ENCODE measurements at regions not wholly inside any gene's neighbourhood (a gene's known extent, or its start where the extent isn't known, plus 50 kb on each side); places are given as distances from the start of the nearest gene placed in this dataset.
"Not testable (repeated sequence)": the region's sequence is repeated elsewhere in the genome, so short reads cannot be mapped to it uniquely, and the experiment has no call there.

DNA sequence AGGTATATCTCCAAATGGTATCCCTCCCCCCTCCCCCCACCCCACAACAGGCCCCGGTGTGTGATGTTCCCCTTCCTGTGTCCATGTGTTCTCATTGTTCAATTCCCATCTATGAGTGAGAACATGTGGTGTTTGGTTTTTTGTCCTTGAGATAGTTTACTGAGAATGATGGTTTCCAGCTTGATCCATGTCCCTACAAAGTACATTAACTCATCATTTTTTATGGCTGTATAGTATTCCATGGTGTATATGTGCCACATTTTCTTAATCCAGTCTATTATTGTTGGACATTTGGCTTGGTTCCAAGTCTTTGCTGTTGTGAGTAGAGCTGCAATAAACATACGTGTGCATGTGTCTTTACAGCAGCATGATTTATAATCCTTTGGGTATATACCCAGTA is 135.8 kb upstream of the DST start:
- H3K9ac ChIP-seq (ENCODE audit: extremely low read depth, low read length, poor library complexity, severe bottlenecking); H3K27me3 Mint-ChIP-seq (ENCODE audit: insufficient read depth); H3K27me3 ChIP-seq (ENCODE audit: control insufficient read depth, insufficient read depth, low read length, poor library complexity, severe bottlenecking); H3K27ac Mint-ChIP-seq; H3K4me1 ChIP-seq (ENCODE audit: control insufficient read depth, insufficient read depth, low read length); H3K4me3 Mint-ChIP-seq; H3K36me3 ChIP-seq (ENCODE audit: control insufficient read depth, insufficient read depth, low read length); H3K4me3 ChIP-seq (ENCODE audit: low read length); DNase-seq; H3K36me3 Mint-ChIP-seq (ENCODE audit: low read depth); H3K27ac ChIP-seq (ENCODE audit: low read depth, low read length); H3K9me3 ChIP-seq (ENCODE audit: control insufficient read depth, low read length): not testable (repeated sequence)
- WGBS, 2 experiments (ENCODE audit: insufficient coverage in 1 of 2, insufficient read length in 1 of 2), result 100% methylated on average over 1 of the region's 2 CpGs; no CpG with 5 or more reads in 1 of the 2 experiments
- Mint-ChIP-seq H3K4me1 (peaks cover 13% of the 10 kb centered on the region), H3K9me3 (peaks cover 23% of the 10 kb centered on the region)

DNA sequence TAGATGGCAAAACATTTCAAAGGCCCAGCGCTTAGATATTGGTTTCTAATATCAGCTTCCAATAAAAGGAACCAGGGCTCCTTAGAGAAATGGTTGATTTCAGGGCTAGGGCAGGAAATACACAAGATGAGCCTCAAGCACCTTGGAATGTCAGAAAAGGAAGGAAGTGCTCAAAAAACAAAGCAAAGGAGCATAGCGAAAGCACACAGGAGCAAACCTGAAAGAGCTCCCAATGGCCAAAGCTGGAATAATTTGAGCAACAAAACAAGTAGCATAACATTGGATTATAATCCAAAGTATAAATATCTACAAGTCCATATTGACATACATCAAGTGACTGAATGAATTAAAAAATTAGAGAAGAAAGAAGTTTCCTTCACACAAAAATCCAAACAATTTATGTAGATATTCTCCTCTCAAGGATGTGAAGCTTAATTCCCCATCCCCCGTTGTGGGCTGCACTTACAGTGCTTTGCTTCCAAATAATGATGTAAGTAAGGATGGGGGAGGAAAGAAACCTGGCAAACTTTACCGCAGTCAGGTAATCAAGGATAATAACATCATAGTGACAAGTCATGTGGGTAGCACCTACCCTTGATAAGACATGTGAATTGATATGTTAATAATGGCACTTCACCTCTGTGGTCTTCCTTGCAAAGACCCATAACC is 132.9 kb upstream of the DST start:
- no peaks in the 10 kb centered on the region for H3K9me3 ChIP-seq (ENCODE audit: control insufficient read depth, low read length)
- Mint-ChIP-seq H3K27ac (peak overlapping the region; percentile 83), H3K9me3 (peaks cover 12% of the 10 kb centered on the region), H3K4me3 (no peak overlapping the region), H3K4me1 (peaks cover 22% of the 10 kb centered on the region), H3K27me3 (ENCODE audit: insufficient read depth) (no peaks in the 10 kb centered on the region), H3K36me3 (ENCODE audit: low read depth) (peaks cover 9% of the 10 kb centered on the region)
- DNase-seq, result peak; percentile 78
- no peak overlapping the region for H3K27ac ChIP-seq (ENCODE audit: low read depth, low read length)
- H3K27me3 ChIP-seq (ENCODE audit: control insufficient read depth, insufficient read depth, low read length, poor library complexity, severe bottlenecking), result no peaks in the 10 kb centered on the region
- 20 to 52% methylated on average over 1 to 4 of the region's 4 CpGs for WGBS, 2 experiments (ENCODE audit: insufficient coverage in 1 of 2, insufficient read length in 1 of 2)
- H3K9ac ChIP-seq (ENCODE audit: extremely low read depth, low read length, poor library complexity, severe bottlenecking), result no peak overlapping the region
- H3K36me3 ChIP-seq (ENCODE audit: control insufficient read depth, insufficient read depth, low read length), result no peaks in the 10 kb centered on the region
- TF ChIP-seq, protein P1, sequence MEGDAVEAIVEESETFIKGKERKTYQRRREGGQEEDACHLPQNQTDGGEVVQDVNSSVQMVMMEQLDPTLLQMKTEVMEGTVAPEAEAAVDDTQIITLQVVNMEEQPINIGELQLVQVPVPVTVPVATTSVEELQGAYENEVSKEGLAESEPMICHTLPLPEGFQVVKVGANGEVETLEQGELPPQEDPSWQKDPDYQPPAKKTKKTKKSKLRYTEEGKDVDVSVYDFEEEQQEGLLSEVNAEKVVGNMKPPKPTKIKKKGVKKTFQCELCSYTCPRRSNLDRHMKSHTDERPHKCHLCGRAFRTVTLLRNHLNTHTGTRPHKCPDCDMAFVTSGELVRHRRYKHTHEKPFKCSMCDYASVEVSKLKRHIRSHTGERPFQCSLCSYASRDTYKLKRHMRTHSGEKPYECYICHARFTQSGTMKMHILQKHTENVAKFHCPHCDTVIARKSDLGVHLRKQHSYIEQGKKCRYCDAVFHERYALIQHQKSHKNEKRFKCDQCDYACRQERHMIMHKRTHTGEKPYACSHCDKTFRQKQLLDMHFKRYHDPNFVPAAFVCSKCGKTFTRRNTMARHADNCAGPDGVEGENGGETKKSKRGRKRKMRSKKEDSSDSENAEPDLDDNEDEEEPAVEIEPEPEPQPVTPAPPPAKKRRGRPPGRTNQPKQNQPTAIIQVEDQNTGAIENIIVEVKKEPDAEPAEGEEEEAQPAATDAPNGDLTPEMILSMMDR (conservative IDR thresholded peaks at IDR 0.05), result no peak
- H3K4me3 ChIP-seq (ENCODE audit: low read length), result no peak overlapping the region
- H3K4me1 ChIP-seq (ENCODE audit: control insufficient read depth, insufficient read depth, low read length), result no peaks in the 10 kb centered on the region

DNA sequence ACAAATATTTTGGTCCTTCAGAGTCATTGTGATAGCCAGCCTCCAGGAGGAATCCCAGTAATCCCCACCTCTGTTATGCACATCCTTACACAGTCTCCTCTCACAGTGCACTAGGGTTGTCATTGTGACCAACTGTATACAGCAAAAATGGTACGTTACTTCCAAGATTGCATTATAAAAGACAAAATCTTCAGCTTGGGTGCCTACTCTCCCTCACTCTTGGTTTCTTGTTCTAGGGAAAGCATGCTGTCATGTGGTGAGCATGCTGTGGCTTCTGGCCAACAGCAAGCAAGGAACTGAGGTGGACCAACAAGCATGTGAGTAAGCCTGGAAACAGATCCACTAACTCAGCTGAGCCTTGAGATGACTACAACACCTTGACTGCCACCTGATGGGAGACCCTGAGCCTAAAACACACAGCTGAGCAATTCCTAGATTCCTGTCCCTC is 130.1 kb upstream of the DST start:
- H3K4me1 ChIP-seq (ENCODE audit: control insufficient read depth, insufficient read depth, low read length), result no peaks in the 10 kb centered on the region
- peaks cover 4% of the 10 kb centered on the region for H3K36me3 Mint-ChIP-seq (ENCODE audit: low read depth)
- H3K27ac ChIP-seq (ENCODE audit: low read depth, low read length), result no peak overlapping the region
- H3K9me3 Mint-ChIP-seq, result peaks cover 2% of the 10 kb centered on the region
- WGBS, 2 experiments (ENCODE audit: insufficient coverage in 1 of 2, insufficient read length in 1 of 2), result 80 to 95% methylated on average over 1 of the region's 1 CpG
- H3K4me3 Mint-ChIP-seq, result no peak overlapping the region
- DNase-seq, result peak; percentile 71
- H3K27me3 Mint-ChIP-seq (ENCODE audit: insufficient read depth), result no peaks in the 10 kb centered on the region
- H3K27me3 ChIP-seq (ENCODE audit: control insufficient read depth, insufficient read depth, low read length, poor library complexity, severe bottlenecking), result no peaks in the 10 kb centered on the region
- no peak overlapping the region for H3K4me3 ChIP-seq (ENCODE audit: low read length)
- no peak overlapping the region for H3K9ac ChIP-seq (ENCODE audit: extremely low read depth, low read length, poor library complexity, severe bottlenecking)
- TF ChIP-seq, protein P1 (conservative IDR thresholded peaks at IDR 0.05), result peak; percentile 34
- no peaks in the 10 kb centered on the region for H3K36me3 ChIP-seq (ENCODE audit: control insufficient read depth, insufficient read depth, low read length)
- no peaks in the 10 kb centered on the region for H3K9me3 ChIP-seq (ENCODE audit: control insufficient read depth, low read length)
- H3K27ac Mint-ChIP-seq, result peak overlapping the region; percentile 53
- peaks cover 34% of the 10 kb centered on the region for H3K4me1 Mint-ChIP-seq
